GM23338 (cell line): ENCODE measurements at regions not wholly inside any gene's neighbourhood (a gene's known extent, or its start where the extent isn't known, plus 50 kb on each side); places are given as distances from the start of the nearest gene placed in this dataset.

Experiments
- ATAC-seq: fragments of 200-7000 bp; cut with Tn5 transposase; 3 replicates; pipeline ENCODE4 v1.9.1; 2020
- DNase-seq: peaks from one replicate; pipeline ENCODE4 v3.0.0-alpha.2; 2015; ENCODE audit warnings: low spot score
- H2AFZ ChIP-seq: fragments of 200-600 bp; sonication (generic); 2 replicates; pipeline ENCODE4 v1.8.0; 2016; ENCODE audit warnings: antibody characterized with exemption, mild to moderate bottlenecking, moderate library complexity
- H3F3A ChIP-seq: fragments of 200-600 bp; sonication (generic); replicated peaks from 2 replicates; pipeline ENCODE4 v1.8.0; 2017; ENCODE audit warnings: antibody characterized with exemption, mixed run types, low read depth
- H3K27ac ChIP-seq: fragments of 200-600 bp; sonication (generic); 2 replicates; pipeline ENCODE4 v1.6.1; 2016; ENCODE audit warnings: low read depth
- H3K27me3 ChIP-seq: fragments of 200-600 bp; sonication (generic); 2 replicates; pipeline ENCODE4 v1.8.0; 2016; ENCODE audit warnings: mild to moderate bottlenecking, mixed run types, moderate library complexity; ENCODE audit not compliant: insufficient read depth
- H3K36me3 ChIP-seq: fragments of 200-600 bp; sonication (generic); 2 replicates; pipeline ENCODE4 v1.8.0; 2016; ENCODE audit warnings: mild to moderate bottlenecking; ENCODE audit not compliant: insufficient read depth
- H3K4me1 ChIP-seq: fragments of 200-600 bp; sonication (generic); 2 replicates; pipeline ENCODE4 v1.8.0; 2016; ENCODE audit warnings: mild to moderate bottlenecking, moderate library complexity; ENCODE audit not compliant: insufficient read depth
- H3K4me2 ChIP-seq: fragments of 200-600 bp; sonication (generic); 2 replicates; pipeline ENCODE4 v1.7.1; 2017; ENCODE audit warnings: mixed run types
- H3K4me3 ChIP-seq: fragments of 200-600 bp; sonication (generic); 2 replicates; pipeline ENCODE4 v1.6.1; 2016; ENCODE audit warnings: mixed run types
- H3K79me2 ChIP-seq: fragments of 200-600 bp; sonication (generic); replicated peaks from 2 replicates; pipeline ENCODE4 v1.8.0; 2017; ENCODE audit warnings: mild to moderate bottlenecking; ENCODE audit not compliant: insufficient read depth
- H3K9me2 ChIP-seq: fragments of 200-600 bp; sonication (generic); 2 replicates; pipeline ENCODE4 v1.8.0; 2017; ENCODE audit not compliant: insufficient read depth
- H4K20me1 ChIP-seq: fragments of 200-600 bp; sonication (generic); replicated peaks from 2 replicates; pipeline ENCODE4 v1.8.0; 2017; ENCODE audit warnings: mild to moderate bottlenecking; ENCODE audit not compliant: insufficient read depth
- H3K27ac Mint-ChIP-seq: 2 replicates; pipeline ENCODE4 v1.8.0; 2020; ENCODE audit warnings: inconsistent platforms, mild to moderate bottlenecking, moderate library complexity, mixed read lengths
- H3K27me3 Mint-ChIP-seq: 3 replicates; pipeline ENCODE4 v1.8.0; 2022; ENCODE audit warnings: low read depth, mild to moderate bottlenecking, moderate library complexity, mixed read lengths, inconsistent platforms; ENCODE audit not compliant: insufficient read depth, poor library complexity
- H3K36me3 Mint-ChIP-seq: 3 replicates; pipeline ENCODE4 v1.8.0; 2021; ENCODE audit warnings: low read depth, mild to moderate bottlenecking, inconsistent platforms, moderate library complexity, mixed read lengths
- H3K4me1 Mint-ChIP-seq: 3 replicates; pipeline ENCODE4 v1.8.0; 2020; ENCODE audit warnings: mild to moderate bottlenecking, inconsistent platforms, mixed read lengths
- H3K4me3 Mint-ChIP-seq: 3 replicates; pipeline ENCODE4 v1.8.0; 2021; ENCODE audit warnings: moderate library complexity, mild to moderate bottlenecking, inconsistent platforms, mixed read lengths
- H3K9me3 Mint-ChIP-seq: 3 replicates; pipeline ENCODE4 v1.8.0; 2020; ENCODE audit warnings: moderate library complexity, mild to moderate bottlenecking, inconsistent platforms, mixed read lengths
- CREB1 ChIP-seq: fragments of 250-450 bp; sonication (Bioruptor Pico); IDR thresholded peaks from 2 replicates; pipeline ENCODE4 v1.5.0; 2020; ENCODE audit warnings: low read depth, mild to moderate bottlenecking, moderate library complexity
- CTCF ChIP-seq, 2 experiments: fragments of 200-600 bp in 1 of 2; sonication (generic) in 1 of 2; conservative IDR thresholded peaks; 2 replicates each; pipeline versions ENCODE4 v1.5.1 to v1.6.1; 2016 to 2017; ENCODE audit warnings: antibody characterized with exemption in 2 of 2, low read depth in 2 of 2, mild to moderate bottlenecking in 2 of 2, moderate library complexity in 1 of 2
- ETS1 ChIP-seq: IDR thresholded peaks from 2 replicates; pipeline ENCODE4 v1.6.1; 2016; ENCODE audit warnings: antibody characterized with exemption
- EZH2 ChIP-seq: fragments of 200-600 bp; sonication (generic); IDR thresholded peaks from one replicate; pipeline ENCODE4 v1.8.0; 2017; ENCODE audit warnings: antibody characterized with exemption, mild to moderate bottlenecking, low read depth; ENCODE audit not compliant: unreplicated experiment
- EZH2phosphoT487 ChIP-seq: fragments of 200-600 bp; sonication (generic); IDR thresholded peaks from one replicate; pipeline ENCODE4 v1.8.1; 2018; ENCODE audit warnings: antibody characterized with exemption; ENCODE audit not compliant: unreplicated experiment
- JUNB ChIP-seq: IDR thresholded peaks from one replicate; pipeline ENCODE4 v1.6.1; 2016; ENCODE audit warnings: antibody characterized with exemption; ENCODE audit not compliant: unreplicated experiment
- NANOG ChIP-seq: IDR thresholded peaks from 2 replicates; pipeline ENCODE4 v1.6.1; 2016; ENCODE audit warnings: antibody characterized with exemption, borderline replicate concordance
- POLR2AphosphoS5 ChIP-seq: IDR thresholded peaks from 2 replicates; pipeline ENCODE4 v1.6.1; 2016; ENCODE audit warnings: antibody characterized with exemption, low read depth
- REST ChIP-seq: IDR thresholded peaks from one replicate; pipeline ENCODE4 v1.6.1; 2018; ENCODE audit warnings: antibody characterized with exemption; ENCODE audit not compliant: unreplicated experiment
- STAT1 ChIP-seq: IDR thresholded peaks from one replicate; pipeline ENCODE4 v1.6.1; 2016; ENCODE audit warnings: antibody characterized with exemption; ENCODE audit not compliant: unreplicated experiment
- ZNF114 ChIP-seq: fragments of 250-450 bp; sonication (Bioruptor Pico); IDR thresholded peaks from 2 replicates; pipeline ENCODE4 v1.5.0; 2020; ENCODE audit warnings: mild to moderate bottlenecking, moderate library complexity
- ZNF331 ChIP-seq: fragments of 250-450 bp; sonication (Bioruptor Pico); IDR thresholded peaks from 2 replicates; pipeline ENCODE4 v1.5.0; 2020; ENCODE audit warnings: low read depth, mild to moderate bottlenecking, moderate library complexity
- ZNF462 ChIP-seq: fragments of 250-450 bp; sonication (Bioruptor Pico); IDR thresholded peaks from 2 replicates; pipeline ENCODE4 v1.5.0; 2020; ENCODE audit warnings: mild to moderate bottlenecking, moderate library complexity

GRCh38 chr5:158640593-158640980, 459.1 kb downstream of the EBF1 start:
- no peak overlapping the region for H3K4me3 Mint-ChIP-seq
- no peak overlapping the region for H3K27ac Mint-ChIP-seq
- no peak for TF ChIP-seq ZNF331 (CRISPR knock-in tag)
- no peak for TF ChIP-seq ZNF462
- TF ChIP-seq ZNF114 = no peak
- no peak for TF ChIP-seq EZH2
- no peak for TF ChIP-seq JUNB
- no peak for TF ChIP-seq POLR2AphosphoS5
- TF ChIP-seq CTCF (conservative IDR thresholded peaks at IDR 0.05; ENCODE audit: low read depth in 2 of 2) = no peak
- TF ChIP-seq REST = no peak
- no peak for TF ChIP-seq NANOG
- no peak for TF ChIP-seq STAT1
- TF ChIP-seq ETS1 = no peak
- no peak for TF ChIP-seq EZH2phosphoT487
- TF ChIP-seq CREB1 (CRISPR knock-in tag) = no peak
- H3K27me3 ChIP-seq = no peaks in the 10 kb centered on the region
- H3F3A ChIP-seq = no peaks in the 10 kb centered on the region
- no peaks in the 10 kb centered on the region for H4K20me1 ChIP-seq
- no peaks in the 10 kb centered on the region for H3K36me3 Mint-ChIP-seq
- no peaks in the 10 kb centered on the region for H3K9me3 Mint-ChIP-seq
- H3K27ac ChIP-seq = no peak overlapping the region
- ATAC-seq (no peak), DNase-seq (no peak)
- H3K9me2 ChIP-seq = no peaks in the 10 kb centered on the region
- H2AFZ ChIP-seq = no peak overlapping the region
- H3K36me3 ChIP-seq = no peaks in the 10 kb centered on the region
- H3K4me3 ChIP-seq = no peak overlapping the region
- peaks cover 5% of the 10 kb centered on the region; the same call in 1 of the 2 replicates for H3K4me1 ChIP-seq
- H3K4me1 Mint-ChIP-seq = peaks cover 22% of the 10 kb centered on the region
- no peaks in the 10 kb centered on the region for H3K79me2 ChIP-seq
- no peaks in the 10 kb centered on the region for H3K27me3 Mint-ChIP-seq
- H3K4me2 ChIP-seq = no peak overlapping the region
